HG03103 (cell line): ENCODE measurements at regions not wholly inside any gene's neighbourhood (a gene's known extent, or its start where the extent isn't known, plus 50 kb on each side); places are given as distances from the start of the nearest gene placed in this dataset.

Source experiments
- ATAC-seq: cut with Tn5 transposase; IDR thresholded peaks from one replicate; pipeline ENCODE4 v1.9.1; 2021; ENCODE audit warnings: low read depth; ENCODE audit not compliant: unreplicated experiment

DNA sequence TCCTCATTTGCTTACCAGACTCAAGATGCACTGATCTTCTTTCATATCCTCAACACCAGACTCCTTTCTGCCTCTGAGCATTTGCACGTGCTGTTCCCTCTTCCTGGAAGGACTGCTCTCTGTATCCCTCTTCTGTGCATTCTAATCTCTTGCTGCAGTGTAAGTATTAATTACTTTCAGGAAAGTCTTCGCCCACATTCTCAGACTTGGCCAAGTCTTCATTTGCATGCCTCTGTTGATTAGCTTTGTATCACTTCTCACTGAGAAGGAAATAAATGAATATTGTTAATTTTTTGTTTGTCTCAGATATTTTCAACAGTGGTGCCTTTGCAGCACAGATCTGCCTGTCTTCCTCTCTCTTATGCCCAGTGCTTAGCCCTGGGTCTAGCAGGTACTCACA lies 50.3 kb upstream of the RAB3GAP2 start:
- ATAC-seq = no peak
